Prostate gland (tissue), 2 donors: ENCODE measurements at regions not wholly inside any gene's neighbourhood (a gene's known extent, or its start where the extent isn't known, plus 50 kb on each side); places are given as distances from the start of the nearest gene placed in this dataset.
"Not testable (repeated sequence)": the region's sequence is repeated elsewhere in the genome, so short reads cannot be mapped to it uniquely, and the experiment has no call there.

ENCODE experiments used
- CTCF ChIP-seq, 4 experiments: fragments of 200-600 bp in 2 of 4; fragments of 450-650 bp in 2 of 4; sonication (generic) in 2 of 4; IDR thresholded peaks; 1 replicate in 3 of 4; 2 replicates in 1 of 4; pipeline ENCODE4 v1.5.1; 2016 to 2019; ENCODE audit warnings: antibody characterized with exemption in 4 of 4, mild to moderate bottlenecking in 2 of 4, moderate library complexity in 2 of 4
- POLR2AphosphoS5 ChIP-seq: sonication (generic); formaldehyde crosslinking; IDR thresholded peaks from one replicate; pipeline ENCODE4 v1.6.1; 2017; ENCODE audit warnings: antibody characterized with exemption

GRCh38 chr9:78704153-78704552, 407.2 kb downstream of the PSAT1 start:
- not testable (repeated sequence) for TF ChIP-seq CTCF (IDR thresholded peaks at IDR 0.05); POLR2AphosphoS5
